ENCODE measurements at regions not wholly inside any gene's neighbourhood (a gene's known extent, or its start where the extent isn't known, plus 50 kb on each side); places are given as distances from the start of the nearest gene placed in this dataset.

DNA sequence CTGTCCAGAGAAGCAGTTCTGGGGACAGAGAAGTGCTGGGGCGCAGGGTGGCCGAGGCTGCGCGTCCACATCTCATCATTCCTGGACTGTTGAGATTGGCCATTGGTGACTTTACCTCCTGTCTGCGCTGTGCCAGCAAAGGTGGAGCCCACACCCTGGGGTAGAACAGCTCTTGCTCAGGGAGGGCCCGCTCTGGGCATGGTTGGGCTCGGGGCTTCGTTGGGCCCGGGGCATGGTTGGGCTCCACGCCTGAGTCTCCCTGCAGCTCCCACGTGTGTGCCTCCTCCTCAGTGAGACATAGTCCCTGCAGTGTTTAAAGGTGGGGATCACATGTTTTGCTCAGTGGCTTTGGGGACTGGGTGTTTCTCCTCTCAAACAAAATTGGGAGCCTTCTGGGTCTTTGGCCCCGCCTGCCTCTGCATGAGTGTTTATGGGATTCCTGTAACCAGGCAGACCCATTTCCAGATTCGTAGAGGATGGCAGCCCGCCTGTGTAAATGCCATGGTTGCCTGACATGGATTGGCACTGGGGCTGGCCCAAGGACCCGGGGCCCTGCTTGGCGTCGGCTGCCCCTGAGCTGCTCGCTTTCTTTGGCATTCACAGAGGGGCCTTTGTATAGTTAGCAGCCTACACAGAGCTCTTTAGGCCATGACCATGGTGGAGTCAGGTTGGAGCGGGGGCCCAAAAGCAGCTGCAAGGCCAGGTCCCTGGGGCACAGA, 104.6 kb downstream of the TLR5 start:
- no peak for TF ChIP-seq POLR2A (conservative IDR thresholded peaks at IDR 0.05)
- no peak for TF ChIP-seq STAT5A (IDR thresholded peaks at IDR 0.05; ENCODE audit: borderline replicate concordance, low read length)
- no peak for TF ChIP-seq CTCF (IDR thresholded peaks at IDR 0.05 in 2 of 3, conservative IDR thresholded peaks at IDR 0.05 in 1 of 3; ENCODE audit: insufficient read depth in 2 of 3, low read depth in 1 of 3, low read length in 3 of 3)
- no peak for TF ChIP-seq SP1 (CRISPR knock-in tag; IDR thresholded peaks at IDR 0.05)
- no peak for TF ChIP-seq EZH2 (IDR thresholded peaks at IDR 0.05; ENCODE audit: borderline replicate concordance, low read depth, low read length)
- TF ChIP-seq PYGO2 (tag; IDR thresholded peaks at IDR 0.05): no peak
- no peak for TF ChIP-seq ZNF639 (CRISPR knock-in tag; conservative IDR thresholded peaks at IDR 0.05 in 1 of 2, IDR thresholded peaks at IDR 0.05 in 1 of 2)
- no peak for TF ChIP-seq ETS1 (conservative IDR thresholded peaks at IDR 0.05; ENCODE audit: control insufficient read depth, low read depth, low read length)
- TF ChIP-seq TARDBP (IDR thresholded peaks at IDR 0.05): no peak
